ENCODE measurements at regions not wholly inside any gene's neighbourhood (a gene's known extent, or its start where the extent isn't known, plus 50 kb on each side); places are given as distances from the start of the nearest gene placed in this dataset.
A peak's percentile ranks its signal among the peaks of the same experiment; 100 is the strongest.
"Not testable (repeated sequence)": the region's sequence is repeated elsewhere in the genome, so short reads cannot be mapped to it uniquely, and the experiment has no call there.

GRCh38 chr6:28626386-28626785, 100.7 kb downstream of the GPX5 start:
- not testable (repeated sequence) for DNase-seq

- DNase-seq, result peak; percentile 55
Observed at GRCh38 chr6:28632326-28632851, 106.7 kb downstream of the GPX5 start.

GRCh38 chr6:28633445-28634215, 107.9 kb downstream of the GPX5 start:
- DNase-seq, result no peak

GRCh38 chr6:28634411-28634760, 108.7 kb downstream of the GPX5 start:
- DNase-seq, result no peak

- no peak for DNase-seq
Observed at GRCh38 chr6:28634761-28635546, 109.3 kb downstream of the GPX5 start.

GRCh38 chr6:28635547-28636158, 110.0 kb downstream of the GPX5 start:
- no peak for DNase-seq

- DNase-seq, result no peak
Observed at GRCh38 chr6:28638787-28639430, 113.2 kb downstream of the GPX5 start.

- not testable (repeated sequence) for DNase-seq
Observed at GRCh38 chr6:28639445-28640290, 114.0 kb downstream of the GPX5 start.

- DNase-seq, result peak; percentile 54
Observed at GRCh38 chr6:28643017-28643740, 117.5 kb downstream of the GPX5 start.

- DNase-seq, result no peak
Observed at GRCh38 chr6:28646650-28647049, 121.0 kb downstream of the GPX5 start.

GRCh38 chr6:28648035-28648877, 122.6 kb downstream of the GPX5 start:
- DNase-seq, result peak; percentile 71

- DNase-seq, result no peak
Observed at GRCh38 chr6:28648878-28649375, 123.2 kb downstream of the GPX5 start.

- DNase-seq, result no peak
Observed at GRCh38 chr6:28651161-28651560, 125.5 kb downstream of the GPX5 start.

- DNase-seq, result no peak
Observed at GRCh38 chr6:28653876-28654275, 128.2 kb downstream of the GPX5 start.

GRCh38 chr6:28655164-28655563, 129.5 kb downstream of the GPX5 start:
- DNase-seq, result no peak

- no peak for DNase-seq
Observed at GRCh38 chr6:28656715-28657114, 131.0 kb downstream of the GPX5 start.

GRCh38 chr6:28657381-28657768, 131.7 kb downstream of the GPX5 start:
- DNase-seq, result no peak

GRCh38 chr6:28657769-28658465, 132.2 kb downstream of the GPX5 start:
- DNase-seq, result peak; percentile 54

GRCh38 chr6:28658475-28659249, 133.0 kb downstream of the GPX5 start:
- no peak for DNase-seq

Measured in MV-4-11 (cell line).